HG02588 (cell line): ENCODE measurements at regions not wholly inside any gene's neighbourhood (a gene's known extent, or its start where the extent isn't known, plus 50 kb on each side); places are given as distances from the start of the nearest gene placed in this dataset.

ENCODE experiments used
- ATAC-seq: cut with Tn5 transposase; IDR thresholded peaks from one replicate; pipeline ENCODE4 v1.9.1; 2021; ENCODE audit warnings: mild to moderate bottlenecking, moderate library complexity; ENCODE audit not compliant: unreplicated experiment

- no peak for ATAC-seq
Measured at GRCh38 chr10:3361640-3362039, 189.1 kb upstream of the PITRM1 start.

- no peak for ATAC-seq
Measured at GRCh38 chr10:3357737-3358136, 185.2 kb upstream of the PITRM1 start.

GRCh38 chr10:3355536-3355935 lies 183.0 kb upstream of the PITRM1 start:
- ATAC-seq: no peak

- no peak for ATAC-seq
Measured at GRCh38 chr10:3354174-3354900, 181.8 kb upstream of the PITRM1 start.

- ATAC-seq: no peak
Measured at GRCh38 chr10:3353235-3353634, 180.7 kb upstream of the PITRM1 start.

GRCh38 chr10:3350617-3351258 lies 178.2 kb upstream of the PITRM1 start:
- ATAC-seq: no peak

- ATAC-seq: no peak
Measured at GRCh38 chr10:3350205-3350604, 177.6 kb upstream of the PITRM1 start.

GRCh38 chr10:3348564-3348963 lies 176.0 kb upstream of the PITRM1 start:
- ATAC-seq: no peak

GRCh38 chr10:3347413-3348182 lies 175.0 kb upstream of the PITRM1 start:
- no peak for ATAC-seq

GRCh38 chr10:3346851-3347250 lies 174.3 kb upstream of the PITRM1 start:
- no peak for ATAC-seq

- no peak for ATAC-seq
Measured at GRCh38 chr10:3342771-3343170, 170.2 kb upstream of the PITRM1 start.

- ATAC-seq: no peak
Measured at GRCh38 chr10:3340127-3340730, 167.6 kb upstream of the PITRM1 start.

GRCh38 chr10:3339531-3339950 lies 167.0 kb upstream of the PITRM1 start:
- no peak for ATAC-seq

- no peak for ATAC-seq
Measured at GRCh38 chr10:3339121-3339520, 166.5 kb upstream of the PITRM1 start.

- no peak for ATAC-seq
Measured at GRCh38 chr10:3337741-3338140, 165.2 kb upstream of the PITRM1 start.

GRCh38 chr10:3336673-3337293 lies 164.2 kb upstream of the PITRM1 start:
- no peak for ATAC-seq

- no peak for ATAC-seq
Measured at GRCh38 chr10:3333426-3333825, 160.8 kb upstream of the PITRM1 start.

- ATAC-seq: no peak
Measured at GRCh38 chr10:3331690-3332230, 159.2 kb upstream of the PITRM1 start.

- ATAC-seq: no peak
Measured at GRCh38 chr10:3331187-3331586, 158.6 kb upstream of the PITRM1 start.

- ATAC-seq: no peak
Measured at GRCh38 chr10:3330663-3331062, 158.1 kb upstream of the PITRM1 start.
